SU-DHL-6 (cell line): ENCODE measurements at regions not wholly inside any gene's neighbourhood (a gene's known extent, or its start where the extent isn't known, plus 50 kb on each side); places are given as distances from the start of the nearest gene placed in this dataset.

Source experiments
- EZH2phosphoT487 ChIP-seq: fragments of 200-600 bp; sonication (generic), shearing (Covaris generic); conservative IDR thresholded peaks from 2 replicates; pipeline ENCODE4 v1.6.1; 2018; ENCODE audit warnings: mild to moderate bottlenecking, antibody characterized with exemption, low read length, moderate library complexity, mixed read lengths
- TF ChIP-seq, protein P1 (sequence below): fragments of 200-600 bp; sonication (generic); IDR thresholded peaks from one replicate; pipeline ENCODE4 v1.5.1; 2017; ENCODE audit warnings: antibody characterized with exemption, mild to moderate bottlenecking, low read length, moderate library complexity; ENCODE audit not compliant: insufficient read depth, poor library complexity, severe bottlenecking

DNA sequence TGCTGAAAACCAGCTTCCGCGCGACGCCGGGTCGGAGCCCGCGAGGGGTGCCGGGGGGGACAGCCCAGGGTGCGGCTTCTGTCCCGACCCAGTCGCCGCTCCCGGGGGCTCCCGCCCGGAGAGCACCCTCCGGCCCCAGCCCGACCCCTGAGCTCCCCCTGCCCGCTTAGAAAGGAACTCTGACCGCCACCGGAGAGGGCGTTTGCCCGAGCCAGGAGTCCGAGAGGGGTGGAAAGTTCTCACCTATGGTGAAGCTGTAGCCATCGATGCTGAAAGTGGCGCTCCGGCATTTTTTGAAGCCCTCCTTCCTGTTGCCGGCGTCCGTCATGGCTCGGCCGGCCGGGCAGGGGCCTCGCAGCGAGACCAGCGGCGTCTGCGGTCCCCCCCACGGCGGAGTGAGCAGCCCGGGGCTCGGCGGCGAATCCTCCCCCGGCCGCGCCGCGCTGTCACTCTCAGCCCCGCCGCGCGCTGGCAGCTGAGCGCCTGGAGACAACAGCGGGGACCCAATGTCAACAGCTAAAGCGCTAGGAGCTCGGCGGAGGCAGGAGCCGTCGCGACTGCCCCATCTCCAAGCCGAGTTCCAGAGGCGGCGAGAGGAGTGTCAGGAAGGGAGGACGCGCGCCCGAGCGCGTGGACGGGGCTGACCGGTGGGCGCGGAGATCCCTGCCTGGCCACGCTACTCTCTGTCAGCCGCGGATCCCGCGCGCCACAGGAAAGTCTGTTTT lies 191.6 kb downstream of the LSM5 start:
- TF ChIP-seq, protein P1, sequence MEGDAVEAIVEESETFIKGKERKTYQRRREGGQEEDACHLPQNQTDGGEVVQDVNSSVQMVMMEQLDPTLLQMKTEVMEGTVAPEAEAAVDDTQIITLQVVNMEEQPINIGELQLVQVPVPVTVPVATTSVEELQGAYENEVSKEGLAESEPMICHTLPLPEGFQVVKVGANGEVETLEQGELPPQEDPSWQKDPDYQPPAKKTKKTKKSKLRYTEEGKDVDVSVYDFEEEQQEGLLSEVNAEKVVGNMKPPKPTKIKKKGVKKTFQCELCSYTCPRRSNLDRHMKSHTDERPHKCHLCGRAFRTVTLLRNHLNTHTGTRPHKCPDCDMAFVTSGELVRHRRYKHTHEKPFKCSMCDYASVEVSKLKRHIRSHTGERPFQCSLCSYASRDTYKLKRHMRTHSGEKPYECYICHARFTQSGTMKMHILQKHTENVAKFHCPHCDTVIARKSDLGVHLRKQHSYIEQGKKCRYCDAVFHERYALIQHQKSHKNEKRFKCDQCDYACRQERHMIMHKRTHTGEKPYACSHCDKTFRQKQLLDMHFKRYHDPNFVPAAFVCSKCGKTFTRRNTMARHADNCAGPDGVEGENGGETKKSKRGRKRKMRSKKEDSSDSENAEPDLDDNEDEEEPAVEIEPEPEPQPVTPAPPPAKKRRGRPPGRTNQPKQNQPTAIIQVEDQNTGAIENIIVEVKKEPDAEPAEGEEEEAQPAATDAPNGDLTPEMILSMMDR = no peak
- no peak for TF ChIP-seq EZH2phosphoT487
